Ishikawa (cell line): ENCODE measurements at regions not wholly inside any gene's neighbourhood (a gene's known extent, or its start where the extent isn't known, plus 50 kb on each side); places are given as distances from the start of the nearest gene placed in this dataset.

Experiments used
- CEBPB ChIP-seq: IDR thresholded peaks from 2 replicates; pipeline ENCODE4 v1.6.1; 2012
- CREB1 ChIP-seq: IDR thresholded peaks from 2 replicates; pipeline ENCODE4 v1.6.1; 2012; ENCODE audit warnings: low read depth
- EGR1 ChIP-seq: IDR thresholded peaks from 2 replicates; pipeline ENCODE4 v1.6.1; 2012
- EP300 ChIP-seq: IDR thresholded peaks from 2 replicates; pipeline ENCODE4 v1.6.1; 2012; ENCODE audit warnings: borderline replicate concordance
- FOXM1 ChIP-seq: IDR thresholded peaks from 2 replicates; pipeline ENCODE4 v1.6.1; 2012; ENCODE audit warnings: low read depth, borderline replicate concordance
- MAX ChIP-seq: IDR thresholded peaks from 2 replicates; pipeline ENCODE4 v1.6.1; 2012
- NFIC ChIP-seq: IDR thresholded peaks from 2 replicates; pipeline ENCODE4 v1.6.1; 2012
- RAD21 ChIP-seq: IDR thresholded peaks from 2 replicates; pipeline ENCODE4 v1.6.1; 2012; ENCODE audit warnings: low read depth
- REST ChIP-seq: IDR thresholded peaks from 2 replicates; pipeline ENCODE4 v1.6.1; 2012; ENCODE audit warnings: low read depth, mild to moderate bottlenecking
- TAF1 ChIP-seq: IDR thresholded peaks from 2 replicates; pipeline ENCODE4 v1.6.1; 2012; ENCODE audit warnings: low read depth, mild to moderate bottlenecking
- TEAD4 ChIP-seq: IDR thresholded peaks from 2 replicates; pipeline ENCODE4 v1.6.1; 2012
- USF1 ChIP-seq: IDR thresholded peaks from 2 replicates; pipeline ENCODE4 v1.6.1; 2012
- YY1 ChIP-seq: IDR thresholded peaks from 2 replicates; pipeline ENCODE4 v1.6.1; 2012; ENCODE audit warnings: low read depth
- ZBTB7A ChIP-seq: IDR thresholded peaks from 2 replicates; pipeline ENCODE4 v1.6.1; 2012; ENCODE audit warnings: low read depth

- no peak for TF ChIP-seq EGR1
- TF ChIP-seq TEAD4, result no peak
- TF ChIP-seq USF1, result no peak
- TF ChIP-seq NFIC, result no peak
- no peak for TF ChIP-seq CEBPB
Measured at GRCh38 chr10:57964351-57964750, 303.3 kb downstream of the IPMK start.

- TF ChIP-seq TAF1, result no peak
- TF ChIP-seq EGR1, result no peak
Measured at GRCh38 chr10:57963546-57963945, 304.1 kb downstream of the IPMK start.

- TF ChIP-seq TEAD4 (no peak), CEBPB (no peak), YY1 (no peak), REST (no peak), EGR1 (no peak), FOXM1 (no peak), CREB1 (no peak)
Measured at GRCh38 chr10:57962839-57963238, 304.9 kb downstream of the IPMK start.

GRCh38 chr10:57961487-57961886 is 306.2 kb downstream of the IPMK start:
- TF ChIP-seq USF1 (no peak), ZBTB7A (no peak), FOXM1 (no peak), CREB1 (no peak)

GRCh38 chr10:57960406-57960805 is 307.3 kb downstream of the IPMK start:
- no peak for TF ChIP-seq EP300
- no peak for TF ChIP-seq CREB1
- no peak for TF ChIP-seq TAF1
- no peak for TF ChIP-seq MAX
- no peak for TF ChIP-seq CEBPB
- TF ChIP-seq REST, result no peak
- TF ChIP-seq YY1, result no peak
- no peak for TF ChIP-seq TEAD4
- TF ChIP-seq USF1, result no peak

- TF ChIP-seq RAD21, result no peak
- TF ChIP-seq NFIC, result no peak
- no peak for TF ChIP-seq USF1
- no peak for TF ChIP-seq CEBPB
- no peak for TF ChIP-seq ZBTB7A
- no peak for TF ChIP-seq REST
- no peak for TF ChIP-seq EGR1
- no peak for TF ChIP-seq MAX
Measured at GRCh38 chr10:57959318-57960006, 308.2 kb downstream of the IPMK start.
